ENCODE measurements at regions not wholly inside any gene's neighbourhood (a gene's known extent, or its start where the extent isn't known, plus 50 kb on each side); places are given as distances from the start of the nearest gene placed in this dataset.

DNA sequence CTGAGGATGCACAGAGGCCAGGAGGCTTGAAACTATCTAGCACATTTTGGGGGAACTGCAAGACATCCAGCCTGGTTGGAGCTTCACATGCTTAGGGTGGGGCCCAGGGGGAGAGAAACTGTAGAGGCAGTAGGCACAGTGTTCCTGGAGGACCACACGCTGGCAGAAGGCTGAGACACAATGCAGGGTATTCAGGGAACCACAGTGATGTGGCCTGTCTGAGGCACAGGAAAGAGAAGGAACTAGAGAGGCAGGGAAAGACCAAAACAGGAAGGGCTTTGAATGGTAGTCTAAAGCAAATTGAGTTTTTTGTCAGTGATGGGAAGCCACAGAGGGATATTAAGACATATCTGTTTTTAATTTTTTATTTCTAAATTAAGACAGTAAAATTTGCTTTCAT is 100.2 kb upstream of the PRICKLE1 start:
- ATAC-seq (ENCODE audit: low FRiP score) (no peak), DNase-seq (ENCODE audit: low spot score) (no peak)
- TF ChIP-seq CTCF (IDR thresholded peaks at IDR 0.05), result no peak

DNA sequence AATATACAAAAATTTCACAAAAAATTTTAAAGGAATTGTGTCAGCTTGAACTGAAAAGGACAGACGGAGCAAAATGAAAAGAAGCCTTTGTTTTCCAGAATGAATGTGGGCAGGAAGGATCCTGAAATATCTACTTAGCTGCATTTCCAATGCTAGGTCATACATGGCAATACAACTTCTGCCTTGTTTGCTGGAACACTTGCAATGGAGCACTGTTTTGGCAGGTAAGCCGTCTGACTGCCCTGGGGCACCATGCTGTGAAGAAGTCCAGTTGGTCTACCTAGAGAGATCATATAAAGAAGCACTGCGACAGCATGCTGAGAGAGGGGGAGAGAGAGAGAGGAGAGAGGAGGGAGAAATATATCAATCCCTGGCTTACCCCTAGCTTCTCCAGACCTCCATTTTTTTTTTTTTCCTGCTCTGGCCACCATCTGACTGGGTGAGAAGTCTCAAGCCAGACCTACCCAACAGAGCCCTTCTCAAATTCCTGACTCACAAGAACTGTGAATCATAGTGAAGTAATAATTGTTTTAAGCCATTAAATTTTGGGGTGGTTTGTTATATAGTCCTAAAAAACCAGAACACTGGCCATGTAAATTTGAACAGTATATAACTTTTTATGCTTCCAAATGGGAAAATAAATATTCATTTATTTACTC is 97.1 kb upstream of the PRICKLE1 start:
- no peak for TF ChIP-seq CTCF (IDR thresholded peaks at IDR 0.05)
- no peak for ATAC-seq (ENCODE audit: low FRiP score)
- no peak for DNase-seq (ENCODE audit: low spot score)

DNA sequence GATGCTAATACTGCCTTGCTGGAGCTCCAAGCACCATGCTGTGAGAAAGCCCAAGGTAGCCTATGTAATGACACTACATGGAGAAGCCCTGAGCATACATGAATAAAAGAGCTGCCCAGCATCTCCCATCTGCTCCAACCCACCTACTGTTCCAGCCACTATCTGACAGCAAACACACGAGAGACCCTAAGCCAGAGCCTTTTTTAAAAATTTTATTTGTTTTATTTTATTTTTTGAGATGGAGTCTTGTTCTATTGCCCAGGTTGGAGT is 95.2 kb upstream of the PRICKLE1 start:
- no peak for TF ChIP-seq CTCF (IDR thresholded peaks at IDR 0.05)
- DNase-seq (ENCODE audit: low spot score) (no peak), ATAC-seq (ENCODE audit: low FRiP score) (no peak)

DNA sequence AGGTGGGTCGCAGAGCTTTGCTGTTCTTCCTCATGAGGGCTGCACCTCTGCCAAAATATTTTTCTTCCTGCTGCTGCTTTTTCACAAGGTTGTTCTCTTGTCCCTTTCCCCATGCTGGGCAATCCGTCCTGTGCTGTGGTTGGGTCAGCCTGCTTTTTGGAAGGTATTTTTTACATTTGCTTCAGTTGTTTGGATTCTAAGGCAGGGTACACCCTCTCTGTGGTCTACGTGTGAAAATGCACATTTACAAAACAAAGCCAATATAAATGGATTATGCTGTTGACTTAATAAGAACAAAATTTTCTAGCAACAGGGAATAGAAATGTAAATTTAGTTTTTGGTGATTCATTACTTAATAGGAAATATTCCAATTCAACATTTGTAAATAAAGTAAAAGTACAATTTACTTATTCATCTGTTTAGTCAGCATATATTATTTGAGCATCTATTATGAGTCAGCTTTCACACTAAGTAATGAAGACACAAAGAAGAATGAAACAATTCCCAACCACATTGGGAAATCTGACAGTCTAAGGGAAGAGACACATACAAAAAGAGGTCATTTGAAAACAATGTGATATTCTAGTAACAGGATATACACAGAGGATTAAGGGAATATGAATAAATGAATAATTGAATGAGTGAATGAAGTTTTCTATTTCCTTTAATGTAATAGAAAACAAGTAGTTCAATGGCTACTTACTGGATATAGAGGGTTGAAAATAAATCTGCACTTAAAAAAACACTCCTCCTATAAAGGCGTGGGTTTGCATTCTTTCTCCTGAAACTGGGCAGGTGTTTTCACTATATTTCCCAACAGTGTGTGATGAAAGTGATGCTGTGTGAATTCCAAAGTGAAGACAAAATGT is 94.6 kb upstream of the PRICKLE1 start:
- DNase-seq (ENCODE audit: low spot score), result no peak

GRCh38 chr12:42683266-42683665 is 93.7 kb upstream of the PRICKLE1 start:
- ATAC-seq (ENCODE audit: low FRiP score) (no peak), DNase-seq (ENCODE audit: low spot score) (no peak)
- no peak for TF ChIP-seq CTCF (IDR thresholded peaks at IDR 0.05)

More for the DNA sequence above, 94.6 kb upstream of the PRICKLE1 start:
- no peak for TF ChIP-seq CTCF (IDR thresholded peaks at IDR 0.05)
- peak; percentile 79 for ATAC-seq (ENCODE audit: low FRiP score)

- no peak for TF ChIP-seq CTCF (IDR thresholded peaks at IDR 0.05)
- no peak for DNase-seq (ENCODE audit: low spot score)
- ATAC-seq (ENCODE audit: low FRiP score), result no peak
These were observed 89.9 kb upstream of the PRICKLE1 start for GRCh38 chr12:42679466-42679865.

GRCh38 chr12:42677461-42677860 is 87.9 kb upstream of the PRICKLE1 start:
- TF ChIP-seq CTCF (IDR thresholded peaks at IDR 0.05), result no peak
- DNase-seq (ENCODE audit: low spot score) (no peak), ATAC-seq (ENCODE audit: low FRiP score) (no peak)

All from omental fat pad (tissue), 3 donors.